CD4-positive, CD25-positive, alpha-beta regulatory T cell (primary cell): ENCODE measurements at regions not wholly inside any gene's neighbourhood (a gene's known extent, or its start where the extent isn't known, plus 50 kb on each side); places are given as distances from the start of the nearest gene placed in this dataset.

Source experiments
- ATAC-seq, 2 donors: fragments of 150-1000 bp; cut with Tn5 transposase; one replicate each; pipeline ENCODE4 v1.10.0; 2021; ENCODE audit warnings: low read depth in 2 of 2, moderate number of reproducible peaks in 2 of 2, moderate library complexity in 1 of 2
- DNase-seq, 3 donors: peaks; one replicate each; pipeline versions ENCODE4 v3.0.0 to v3.0.0-alpha.2; 2012 to 2022; ENCODE audit warnings: mixed read lengths in 1 of 3
- H3K27ac ChIP-seq: one replicate; pipeline ENCODE4 v1.7.0; 2013; ENCODE audit warnings: mild to moderate bottlenecking, low read length; ENCODE audit not compliant: insufficient read depth, poor library complexity, severe bottlenecking
- H3K27me3 ChIP-seq: one replicate; pipeline ENCODE4 v1.7.0; 2013; ENCODE audit warnings: low read length; ENCODE audit not compliant: control insufficient read depth, insufficient read depth
- H3K36me3 ChIP-seq: one replicate; pipeline ENCODE4 v1.7.0; 2013; ENCODE audit warnings: mild to moderate bottlenecking, low read length, moderate library complexity; ENCODE audit not compliant: control insufficient read depth, insufficient read depth
- H3K4me1 ChIP-seq: 2 replicates; pipeline ENCODE4 v1.7.0; 2013; ENCODE audit warnings: mild to moderate bottlenecking, low read length; ENCODE audit not compliant: insufficient read depth, control insufficient read depth, poor library complexity, severe bottlenecking
- H3K4me3 ChIP-seq: one replicate; pipeline ENCODE4 v1.7.0; 2013; ENCODE audit warnings: low read depth, mild to moderate bottlenecking, low read length, moderate library complexity
- H3K9me3 ChIP-seq, 2 experiments: 1 replicate in 1 of 2; 2 replicates in 1 of 2; pipeline ENCODE4 v1.7.0; 2013; ENCODE audit warnings: low read length in 2 of 2, mild to moderate bottlenecking in 1 of 2, moderate library complexity in 1 of 2; ENCODE audit not compliant: control insufficient read depth in 2 of 2
- H3K27ac Mint-ChIP-seq, 3 donors: one replicate each; pipeline ENCODE4 v1.8.0; 2020 to 2022; ENCODE audit warnings: mild to moderate bottlenecking in 3 of 3, mixed read lengths in 3 of 3, moderate library complexity in 2 of 3
- H3K27me3 Mint-ChIP-seq: one replicate; pipeline ENCODE4 v1.8.0; 2022; ENCODE audit warnings: mild to moderate bottlenecking, mixed read lengths
- H3K36me3 Mint-ChIP-seq: one replicate; pipeline ENCODE4 v1.8.0; 2020; ENCODE audit warnings: mixed read lengths
- H3K4me1 Mint-ChIP-seq, 4 donors: one replicate each; pipeline ENCODE4 v1.8.0; 2020 to 2022; ENCODE audit warnings: mixed read lengths in 4 of 4, mild to moderate bottlenecking in 1 of 4
- H3K4me3 Mint-ChIP-seq, 4 donors: one replicate each; pipeline ENCODE4 v1.8.0; 2020 to 2022; ENCODE audit warnings: mild to moderate bottlenecking in 4 of 4, mixed read lengths in 4 of 4, moderate library complexity in 3 of 4
- H3K9me3 Mint-ChIP-seq, 7 donors: one replicate each; pipeline ENCODE4 v1.8.0; 2020 to 2022; ENCODE audit warnings: mixed read lengths in 7 of 7, mild to moderate bottlenecking in 3 of 7, moderate library complexity in 2 of 7

DNA sequence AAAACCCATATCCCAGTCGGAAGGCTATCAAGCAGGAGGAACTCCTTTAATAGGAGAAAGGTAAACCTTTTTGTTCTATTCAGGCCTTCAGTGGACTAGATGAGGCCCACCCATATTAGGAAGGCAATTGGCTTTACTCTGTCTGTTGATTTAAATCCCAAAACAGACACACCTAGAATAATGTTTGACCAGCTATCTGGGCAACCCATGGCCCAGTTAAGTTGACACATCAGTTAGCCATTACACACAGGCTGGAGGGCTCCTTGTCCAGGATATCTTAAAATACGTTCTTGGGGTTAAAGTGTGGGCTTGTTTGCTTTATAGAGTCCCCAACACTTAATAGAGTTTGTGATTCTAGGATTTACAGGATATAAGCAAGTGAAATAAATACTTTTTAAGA lies 339.0 kb upstream of the PRKCQ start:
- ATAC-seq: no peak
- Histone ChIP-seq H3K4me1 (peaks cover 6% of the 10 kb centered on the region), H3K27ac (no peak overlapping the region), H3K4me3 (no peak overlapping the region), H3K27me3 (no peaks in the 10 kb centered on the region), H3K9me3 (no peaks in the 10 kb centered on the region), H3K36me3 (no peaks in the 10 kb centered on the region)
- no peak overlapping the region for H3K27ac Mint-ChIP-seq
- H3K36me3 Mint-ChIP-seq: no peaks in the 10 kb centered on the region
- H3K4me1 Mint-ChIP-seq: peaks cover 0 to 16% (median 13%) of the 10 kb centered on the region in 4 donors
- no peak for DNase-seq
- no peak overlapping the region for H3K4me3 Mint-ChIP-seq
- peaks cover 7% of the 10 kb centered on the region for H3K27me3 Mint-ChIP-seq
- H3K9me3 Mint-ChIP-seq: no peaks in the 10 kb centered on the region

DNA sequence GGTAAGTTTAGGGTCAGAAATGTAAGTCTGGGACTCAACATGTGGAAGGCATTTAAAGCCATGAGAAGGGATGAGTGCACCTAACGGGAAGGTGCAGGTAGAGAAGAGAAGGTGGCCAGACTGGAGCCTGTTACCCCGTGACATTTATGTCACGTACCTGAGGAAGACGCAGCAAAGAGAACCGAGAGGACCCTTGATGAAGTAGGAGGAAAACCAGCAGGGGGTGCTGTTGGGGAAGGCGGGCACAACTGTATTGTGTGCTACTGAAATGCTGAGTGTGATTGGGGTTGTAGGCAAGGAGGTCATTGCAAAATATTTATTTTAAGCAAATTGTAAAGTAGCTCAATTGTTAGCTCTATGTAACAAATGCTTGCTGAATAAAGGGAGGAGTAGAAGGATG lies 338.2 kb upstream of the PRKCQ start:
- ATAC-seq (peak in 1 of 2 donors; percentile 32), DNase-seq (peak; percentile 22 to 70 (median 48))
- Mint-ChIP-seq H3K4me1 (peaks cover 0 to 16% (median 12%) of the 10 kb centered on the region in 4 donors), H3K36me3 (no peaks in the 10 kb centered on the region), H3K4me3 (no peak overlapping the region), H3K27ac (no peak overlapping the region), H3K9me3 (no peaks in the 10 kb centered on the region), H3K27me3 (peaks cover 7% of the 10 kb centered on the region)
- Histone ChIP-seq H3K9me3 (no peaks in the 10 kb centered on the region), H3K36me3 (no peaks in the 10 kb centered on the region), H3K27ac (no peak overlapping the region), H3K27me3 (no peaks in the 10 kb centered on the region), H3K4me1 (peaks cover 6% of the 10 kb centered on the region), H3K4me3 (no peak overlapping the region)

DNA sequence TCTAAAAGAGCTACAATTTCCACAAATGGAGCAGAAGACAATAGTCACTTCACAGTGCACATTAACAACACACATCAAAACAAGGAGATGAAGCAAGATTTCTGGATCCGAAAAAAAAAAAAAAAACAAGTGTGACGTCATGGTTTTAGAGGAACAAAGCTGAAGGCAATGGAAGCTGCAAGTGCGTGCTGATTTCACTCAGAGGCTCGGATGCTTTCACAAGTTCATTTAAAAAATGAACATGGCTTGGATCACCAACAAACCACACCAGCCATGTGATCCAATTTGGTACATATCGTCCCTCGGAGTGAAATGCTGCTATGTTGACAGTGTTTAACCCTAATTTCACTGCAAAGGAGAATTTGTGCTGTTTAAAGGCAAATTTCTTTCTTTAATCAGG lies 337.0 kb upstream of the PRKCQ start:
- H3K4me3 Mint-ChIP-seq: no peak overlapping the region
- ATAC-seq (no peak), DNase-seq (no peak)
- peaks cover 0 to 16% (median 12%) of the 10 kb centered on the region in 4 donors for H3K4me1 Mint-ChIP-seq
- Histone ChIP-seq H3K4me1 (peaks cover 15% of the 10 kb centered on the region), H3K27me3 (no peaks in the 10 kb centered on the region), H3K4me3 (no peak overlapping the region), H3K27ac (no peak overlapping the region), H3K9me3 (no peaks in the 10 kb centered on the region), H3K36me3 (no peaks in the 10 kb centered on the region)
- H3K27ac Mint-ChIP-seq: no peak overlapping the region
- no peaks in the 10 kb centered on the region for H3K36me3 Mint-ChIP-seq
- peaks cover 7% of the 10 kb centered on the region for H3K27me3 Mint-ChIP-seq
- H3K9me3 Mint-ChIP-seq: no peaks in the 10 kb centered on the region

DNA sequence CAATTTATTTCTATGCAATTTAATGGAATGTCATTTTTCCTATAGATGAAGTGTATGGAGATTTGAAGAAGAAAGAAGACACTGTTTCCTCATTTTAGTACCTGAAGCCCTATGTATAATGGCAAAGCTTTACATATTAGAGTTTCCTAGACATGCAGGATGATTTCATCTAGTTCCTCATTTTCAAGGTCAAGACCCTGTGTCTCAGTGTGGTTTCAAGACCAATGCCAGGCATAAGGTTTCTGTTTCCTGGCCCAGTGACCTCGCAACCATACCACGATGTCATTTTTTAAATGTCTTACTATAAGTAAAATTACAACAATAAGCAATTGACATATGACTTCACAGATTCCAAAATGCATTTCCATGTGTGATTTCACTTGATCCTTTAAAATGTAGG lies 336.5 kb upstream of the PRKCQ start:
- Histone ChIP-seq H3K27ac (no peak overlapping the region), H3K4me3 (no peak overlapping the region), H3K36me3 (no peaks in the 10 kb centered on the region), H3K27me3 (no peaks in the 10 kb centered on the region), H3K9me3 (no peaks in the 10 kb centered on the region), H3K4me1 (peaks cover 17% of the 10 kb centered on the region)
- Mint-ChIP-seq H3K27ac (no peak overlapping the region), H3K9me3 (peaks cover 0 to 1% (median 0%) of the 10 kb centered on the region in 7 donors), H3K4me3 (no peak overlapping the region), H3K27me3 (peaks cover 7% of the 10 kb centered on the region), H3K36me3 (no peaks in the 10 kb centered on the region), H3K4me1 (peaks cover 0 to 17% (median 15%) of the 10 kb centered on the region in 4 donors)
- DNase-seq (no peak), ATAC-seq (no peak)

DNA sequence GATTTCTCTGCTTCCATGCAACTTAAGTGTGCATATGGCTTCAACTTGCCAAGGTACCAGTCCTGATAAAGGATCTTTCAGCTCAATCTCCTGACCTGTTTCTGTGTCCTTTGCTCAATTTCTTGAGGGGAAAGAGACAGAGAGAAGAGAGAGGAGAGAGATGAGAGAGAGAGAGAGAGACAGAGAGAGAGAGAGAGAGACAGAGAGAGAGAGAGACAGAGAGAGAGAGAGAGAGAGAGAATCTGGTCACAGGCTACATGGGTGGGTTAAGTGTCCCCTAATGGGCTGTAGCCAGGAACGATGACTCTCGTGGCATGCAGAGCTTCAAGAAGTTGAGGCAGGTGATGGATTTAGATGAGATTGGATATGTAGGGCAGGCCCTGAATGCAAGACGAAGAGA lies 335.2 kb upstream of the PRKCQ start:
- H3K4me1 Mint-ChIP-seq: peaks cover 0 to 14% (median 13%) of the 10 kb centered on the region in 4 donors
- no peak for ATAC-seq

DNA sequence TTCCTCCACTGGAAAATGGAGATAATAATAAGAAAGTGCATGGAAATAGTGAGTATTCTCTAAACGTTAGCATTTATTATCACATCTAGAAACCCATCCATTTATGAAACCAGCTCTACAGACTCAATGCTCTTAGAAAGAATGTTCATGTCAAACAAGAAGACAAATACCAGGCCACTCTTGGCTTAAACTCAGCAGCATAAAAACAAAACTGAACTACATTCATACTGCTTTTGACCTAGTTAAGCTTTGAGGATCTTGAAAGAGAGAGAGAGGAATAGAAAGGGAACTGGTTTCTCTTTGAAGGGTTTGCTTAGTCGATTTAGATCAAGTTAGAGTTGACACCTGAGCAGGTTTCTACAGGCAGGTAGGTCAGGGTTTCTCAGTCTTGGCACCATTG lies 332.9 kb upstream of the PRKCQ start:
- Mint-ChIP-seq H3K27me3 (no peaks in the 10 kb centered on the region), H3K36me3 (no peaks in the 10 kb centered on the region), H3K27ac (no peak overlapping the region), H3K4me1 (peaks cover 0 to 5% (median 2%) of the 10 kb centered on the region in 4 donors), H3K9me3 (peaks cover 0 to 6% (median 3%) of the 10 kb centered on the region in 7 donors), H3K4me3 (no peak overlapping the region)
- H3K27ac ChIP-seq: no peak overlapping the region
- no peaks in the 10 kb centered on the region for H3K36me3 ChIP-seq
- no peak overlapping the region for H3K4me3 ChIP-seq
- DNase-seq: no peak
- H3K4me1 ChIP-seq: peaks cover 11% of the 10 kb centered on the region
- no peaks in the 10 kb centered on the region for H3K27me3 ChIP-seq
- ATAC-seq: no peak
- H3K9me3 ChIP-seq: no peaks in the 10 kb centered on the region

More for the DNA sequence above, 335.2 kb upstream of the PRKCQ start:
- Histone ChIP-seq H3K27ac (no peak overlapping the region), H3K4me1 (peaks cover 17% of the 10 kb centered on the region), H3K27me3 (no peaks in the 10 kb centered on the region), H3K36me3 (no peaks in the 10 kb centered on the region), H3K4me3 (no peak overlapping the region), H3K9me3 (no peaks in the 10 kb centered on the region)
- Mint-ChIP-seq H3K27ac (no peak overlapping the region), H3K4me3 (no peak overlapping the region), H3K36me3 (no peaks in the 10 kb centered on the region), H3K9me3 (peaks cover 0 to 3% (median 0%) of the 10 kb centered on the region in 7 donors), H3K27me3 (peaks cover 6% of the 10 kb centered on the region)
- no peak for DNase-seq

DNA sequence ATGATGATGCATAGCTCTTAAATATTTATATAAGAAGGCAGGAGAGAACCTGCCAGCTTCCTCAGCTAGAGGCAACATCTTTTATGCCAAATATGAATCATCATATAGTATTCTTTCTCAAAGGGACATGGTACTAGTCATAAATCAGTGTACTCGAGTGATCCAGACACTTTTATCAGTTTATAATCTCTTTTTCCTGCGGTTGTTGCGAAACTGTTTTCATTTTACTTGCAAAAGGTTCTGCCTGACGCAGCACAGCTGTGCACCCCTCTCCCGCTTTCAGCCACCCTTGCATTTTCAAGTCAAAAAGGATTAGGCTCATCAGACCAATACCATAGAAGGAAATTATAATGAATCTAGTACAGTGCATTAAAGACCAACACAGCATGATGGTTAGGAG lies 332.3 kb upstream of the PRKCQ start:
- no peaks in the 10 kb centered on the region for H3K27me3 ChIP-seq
- ATAC-seq: no peak
- no peaks in the 10 kb centered on the region for H3K27me3 Mint-ChIP-seq
- no peaks in the 10 kb centered on the region for H3K36me3 ChIP-seq
- H3K27ac ChIP-seq: no peak overlapping the region
- peaks cover 0 to 8% (median 3%) of the 10 kb centered on the region in 7 donors for H3K9me3 Mint-ChIP-seq
- no peak overlapping the region for H3K4me3 ChIP-seq
- no peak overlapping the region for H3K27ac Mint-ChIP-seq
- no peak overlapping the region for H3K4me3 Mint-ChIP-seq
- H3K4me1 ChIP-seq: peaks cover 11% of the 10 kb centered on the region
- DNase-seq: peak in 1 of 3 donors; percentile 44
- H3K9me3 ChIP-seq: no peaks in the 10 kb centered on the region
- no peaks in the 10 kb centered on the region for H3K36me3 Mint-ChIP-seq
- H3K4me1 Mint-ChIP-seq: peaks cover 0 to 5% (median 2%) of the 10 kb centered on the region in 4 donors

DNA sequence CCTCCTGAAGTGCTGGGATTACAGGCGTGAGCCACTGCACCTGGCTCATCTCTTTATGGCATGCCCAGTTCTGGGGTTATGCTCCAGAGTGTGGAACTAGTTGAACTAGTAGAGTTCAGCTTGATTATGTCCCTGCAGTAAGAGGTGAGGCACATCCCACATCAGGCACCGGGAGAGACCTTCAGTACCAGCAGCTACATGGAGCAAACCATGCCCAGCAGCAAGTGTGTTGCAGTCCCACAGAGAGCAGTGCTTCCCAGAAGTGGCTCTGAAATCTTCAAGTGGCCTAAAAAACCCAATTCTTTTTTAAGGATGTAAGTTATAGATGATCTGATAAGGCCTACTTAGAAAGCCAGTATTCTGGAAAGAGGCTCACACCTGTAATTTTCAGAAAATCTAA lies 331.9 kb upstream of the PRKCQ start:
- ATAC-seq (no peak), DNase-seq (no peak)
- H3K9me3 Mint-ChIP-seq: peaks cover 0 to 8% (median 3%) of the 10 kb centered on the region in 7 donors
- no peaks in the 10 kb centered on the region for H3K27me3 ChIP-seq
- H3K27me3 Mint-ChIP-seq: no peaks in the 10 kb centered on the region
- H3K4me3 ChIP-seq: no peak overlapping the region
- no peak overlapping the region for H3K4me3 Mint-ChIP-seq
- H3K4me1 Mint-ChIP-seq: peaks cover 0 to 5% (median 2%) of the 10 kb centered on the region in 4 donors
- no peaks in the 10 kb centered on the region for H3K36me3 ChIP-seq
- peak overlapping the region in 1 of 3 donors; percentile 50 for H3K27ac Mint-ChIP-seq
- H3K27ac ChIP-seq: no peak overlapping the region
- H3K4me1 ChIP-seq: peaks cover 11% of the 10 kb centered on the region
- no peaks in the 10 kb centered on the region for H3K9me3 ChIP-seq
- H3K36me3 Mint-ChIP-seq: no peaks in the 10 kb centered on the region
